Natural killer cell (primary cell): ENCODE measurements at regions not wholly inside any gene's neighbourhood (a gene's known extent, or its start where the extent isn't known, plus 50 kb on each side); places are given as distances from the start of the nearest gene placed in this dataset.

Experiments used
- ATAC-seq, 3 donors: fragments of 150-1000 bp in 2 of 3; fragments of 200-7000 bp in 1 of 3; cut with Tn5 transposase; 1 replicate in 1 of 3; 2 replicates in 2 of 3; pipeline ENCODE4 v1.10.0; 2021; ENCODE audit warnings: mild to moderate bottlenecking in 2 of 3, moderate library complexity in 2 of 3
- DNase-seq, 2 donors: peaks; one replicate each; pipeline versions ENCODE4 v3.0.0 to v3.0.0-alpha.2; 2013 to 2021; ENCODE audit warnings: mixed read lengths in 1 of 2
- H3K27ac ChIP-seq: one replicate; pipeline ENCODE4 v1.5.1; 2013; ENCODE audit warnings: mild to moderate bottlenecking, low read length
- H3K27me3 ChIP-seq: one replicate; pipeline ENCODE4 v1.6.1; 2013; ENCODE audit warnings: low read length; ENCODE audit not compliant: control insufficient read depth, insufficient read depth
- H3K36me3 ChIP-seq: one replicate; pipeline ENCODE4 v1.6.1; 2013; ENCODE audit warnings: low read length; ENCODE audit not compliant: control insufficient read depth, insufficient read depth
- H3K4me1 ChIP-seq: one replicate; pipeline ENCODE4 v1.6.1; 2013; ENCODE audit warnings: low read length; ENCODE audit not compliant: control insufficient read depth, insufficient read depth
- H3K4me3 ChIP-seq: one replicate; pipeline ENCODE4 v1.5.1; 2013; ENCODE audit warnings: low read length
- H3K9me3 ChIP-seq: one replicate; pipeline ENCODE4 v1.6.1; 2013; ENCODE audit warnings: low read length; ENCODE audit not compliant: control insufficient read depth, insufficient read depth
- H3K27ac Mint-ChIP-seq, 2 donors: one replicate each; pipeline ENCODE4 v1.8.0; 2022; ENCODE audit warnings: mild to moderate bottlenecking in 2 of 2, mixed read lengths in 2 of 2, moderate library complexity in 1 of 2
- H3K27me3 Mint-ChIP-seq, 2 donors: one replicate each; pipeline ENCODE4 v1.8.0; 2022; ENCODE audit warnings: low read depth in 2 of 2, mixed read lengths in 2 of 2
- H3K36me3 Mint-ChIP-seq: one replicate; pipeline ENCODE4 v1.8.0; 2022; ENCODE audit warnings: mixed read lengths
- H3K4me1 Mint-ChIP-seq, 2 donors: one replicate each; pipeline ENCODE4 v1.8.0; 2022; ENCODE audit warnings: mixed read lengths in 2 of 2
- H3K4me3 Mint-ChIP-seq: one replicate; pipeline ENCODE4 v1.8.0; 2022; ENCODE audit warnings: mild to moderate bottlenecking, moderate library complexity, mixed read lengths
- H3K9me3 Mint-ChIP-seq, 2 donors: one replicate each; pipeline ENCODE4 v1.8.0; 2022; ENCODE audit warnings: mixed read lengths in 2 of 2
- CTCF ChIP-seq: fragments of 200-600 bp; IDR thresholded peaks from one replicate; pipeline ENCODE4 v1.8.0; 2022; ENCODE audit warnings: antibody characterized with exemption
- WGBS: methylation state at CpG from one replicate; pipeline ENCODE4 v1.1.7; 2013; ENCODE audit warnings: missing lambda C conversion rate; ENCODE audit not compliant: insufficient coverage; 5-methylcytosine and 5-hydroxymethylcytosine counted together
- intact Hi-C: fragments of 100-400 bp; cut with micrococcal nuclease; formaldehyde crosslinking; loops from one replicate; pipeline ENCODE4 v1.14.2; 2022

- Histone ChIP-seq H3K4me3 (no peak overlapping the region), H3K27ac (no peak overlapping the region), H3K27me3 (no peaks in the 10 kb centered on the region), H3K9me3 (peaks cover 4% of the 10 kb centered on the region), H3K36me3 (no peaks in the 10 kb centered on the region), H3K4me1 (no peaks in the 10 kb centered on the region)
- WGBS: 82% methylated on average over 18 of the region's 18 CpGs
- H3K36me3 Mint-ChIP-seq: no peaks in the 10 kb centered on the region
- peaks cover 7 to 12% of the 10 kb centered on the region in 2 donors for H3K9me3 Mint-ChIP-seq
- intact Hi-C loops: no loop called here
- H3K27ac Mint-ChIP-seq: no peak overlapping the region
- no peaks in the 10 kb centered on the region for H3K27me3 Mint-ChIP-seq
- H3K4me3 Mint-ChIP-seq: no peak overlapping the region
- ATAC-seq (no peak), DNase-seq (no peak)
- TF ChIP-seq CTCF: no peak
- H3K4me1 Mint-ChIP-seq: no peaks in the 10 kb centered on the region
Measured at GRCh38 chr2:138931284-138932256, 151.4 kb upstream of the NXPH2 start.

DNA sequence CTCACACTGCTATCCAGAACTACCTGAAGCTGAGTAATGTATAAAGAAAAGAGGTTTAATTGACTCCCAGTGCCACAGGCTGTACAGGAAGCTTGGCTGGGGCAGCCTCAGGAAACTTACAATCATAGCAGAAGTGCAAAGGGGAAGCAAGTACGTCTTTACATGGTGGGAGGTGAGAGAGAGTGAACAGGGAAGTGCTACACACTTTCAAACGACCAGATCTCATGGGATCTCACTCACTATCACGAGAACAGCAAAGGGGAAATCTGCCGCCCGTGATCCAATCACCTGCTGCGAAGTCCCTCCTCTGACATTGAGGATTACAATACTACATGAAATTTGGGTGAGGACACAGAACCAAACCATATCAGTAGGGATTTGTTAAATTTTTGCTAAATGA, 150.4 kb upstream of the NXPH2 start:
- ATAC-seq: no peak
- Mint-ChIP-seq H3K4me3 (no peak overlapping the region), H3K36me3 (no peaks in the 10 kb centered on the region), H3K27ac (no peak overlapping the region), H3K27me3 (no peaks in the 10 kb centered on the region), H3K9me3 (peaks cover 9 to 10% of the 10 kb centered on the region in 2 donors), H3K4me1 (no peaks in the 10 kb centered on the region)
- H3K9me3 ChIP-seq: peaks cover 4% of the 10 kb centered on the region
- no peak overlapping the region for H3K27ac ChIP-seq
- H3K4me1 ChIP-seq: no peaks in the 10 kb centered on the region
- no peaks in the 10 kb centered on the region for H3K27me3 ChIP-seq
- 79% methylated on average over 6 of the region's 6 CpGs for WGBS
- intact Hi-C loops: no loop called here
- TF ChIP-seq CTCF: no peak
- H3K4me3 ChIP-seq: no peak overlapping the region
- no peak for DNase-seq
- no peaks in the 10 kb centered on the region for H3K36me3 ChIP-seq

DNA sequence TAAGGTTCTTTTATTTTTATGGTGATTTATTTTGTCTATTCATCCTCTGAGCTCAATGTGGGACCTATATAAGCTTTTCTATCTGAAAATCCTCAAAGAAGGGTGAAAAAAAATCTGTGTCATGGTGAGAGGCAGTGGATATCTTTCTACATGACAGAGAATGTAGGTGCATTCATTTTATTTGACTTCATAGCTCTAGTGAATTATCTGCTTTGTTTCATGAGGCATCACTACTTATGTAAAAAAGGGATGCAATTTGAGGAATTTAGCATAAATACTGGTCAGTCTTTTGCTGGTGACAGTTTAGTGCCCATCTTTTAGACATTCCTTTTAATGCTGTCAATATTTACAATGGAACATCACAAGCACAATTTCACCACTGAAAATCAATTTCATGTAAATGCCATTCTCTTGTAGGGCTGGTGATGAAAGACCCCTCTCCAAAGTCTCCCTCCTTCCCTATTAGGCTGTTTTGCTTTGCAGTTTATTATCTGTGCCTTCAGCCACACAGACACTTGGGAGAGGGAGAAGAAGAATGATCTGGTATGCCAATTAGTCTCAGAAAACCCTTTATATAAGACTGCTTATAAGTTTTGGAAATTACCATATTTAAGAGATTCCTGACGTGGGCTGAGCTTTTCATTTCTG, 148.3 kb upstream of the NXPH2 start:
- ATAC-seq: no peak
- 52% methylated on average over 1 of the region's 1 CpG for WGBS

More for the DNA sequence above, 148.3 kb upstream of the NXPH2 start:
- H3K9me3 ChIP-seq: peaks cover 4% of the 10 kb centered on the region
- no peaks in the 10 kb centered on the region for H3K27me3 ChIP-seq
- no peak overlapping the region for H3K27ac ChIP-seq
- intact Hi-C loops: no loop called here
- no peaks in the 10 kb centered on the region for H3K4me1 ChIP-seq
- no peaks in the 10 kb centered on the region for H3K36me3 ChIP-seq
- H3K4me3 Mint-ChIP-seq: no peak overlapping the region
- no peaks in the 10 kb centered on the region for H3K4me1 Mint-ChIP-seq
- H3K27ac Mint-ChIP-seq: no peak overlapping the region
- peaks cover 9 to 14% of the 10 kb centered on the region in 2 donors for H3K9me3 Mint-ChIP-seq
- no peak for TF ChIP-seq CTCF
- H3K36me3 Mint-ChIP-seq: no peaks in the 10 kb centered on the region
- no peak overlapping the region for H3K4me3 ChIP-seq
- DNase-seq: no peak
- H3K27me3 Mint-ChIP-seq: no peaks in the 10 kb centered on the region
